Bronchial epithelial cell (primary cell): ENCODE measurements at regions not wholly inside any gene's neighbourhood (a gene's known extent, or its start where the extent isn't known, plus 50 kb on each side); places are given as distances from the start of the nearest gene placed in this dataset.

Source experiments
- DNase-seq: peaks from one replicate; pipeline ENCODE4 v3.0.0-alpha.2; 2010; ENCODE audit warnings: low read depth
- FAIRE-seq: peaks from 2 replicates; lab custom pipeline; 2011; peaks lifted over from hg19 to GRCh38; lab: Jason Lieb, UNC
- H3K27me3 ChIP-seq: 2 replicates; pipeline ENCODE4 v1.5.1; 2011; ENCODE audit warnings: low read length; ENCODE audit not compliant: control insufficient read depth, insufficient read depth
- H3K36me3 ChIP-seq: 2 replicates; pipeline ENCODE4 v1.5.1; 2011; ENCODE audit warnings: low read length; ENCODE audit not compliant: control insufficient read depth, insufficient read depth
- H3K4me3 ChIP-seq: 2 replicates; pipeline ENCODE4 v1.5.1; 2011; ENCODE audit warnings: mild to moderate bottlenecking, low read depth, low read length, control low read depth
- TF ChIP-seq, protein P1 (sequence below): IDR thresholded peaks from 2 replicates; pipeline ENCODE4 v1.5.1; 2011; ENCODE audit warnings: mild to moderate bottlenecking, moderate library complexity, low read length, control low read depth, inconsistent platforms; ENCODE audit not compliant: insufficient read depth, severe bottlenecking

GRCh38 chr6:151170622-151171246 lies 69.0 kb upstream of the AKAP12 start:
- H3K27me3 ChIP-seq: no peaks in the 10 kb centered on the region
- no peak overlapping the region for H3K4me3 ChIP-seq
- H3K36me3 ChIP-seq: no peaks in the 10 kb centered on the region
- TF ChIP-seq, protein P1, sequence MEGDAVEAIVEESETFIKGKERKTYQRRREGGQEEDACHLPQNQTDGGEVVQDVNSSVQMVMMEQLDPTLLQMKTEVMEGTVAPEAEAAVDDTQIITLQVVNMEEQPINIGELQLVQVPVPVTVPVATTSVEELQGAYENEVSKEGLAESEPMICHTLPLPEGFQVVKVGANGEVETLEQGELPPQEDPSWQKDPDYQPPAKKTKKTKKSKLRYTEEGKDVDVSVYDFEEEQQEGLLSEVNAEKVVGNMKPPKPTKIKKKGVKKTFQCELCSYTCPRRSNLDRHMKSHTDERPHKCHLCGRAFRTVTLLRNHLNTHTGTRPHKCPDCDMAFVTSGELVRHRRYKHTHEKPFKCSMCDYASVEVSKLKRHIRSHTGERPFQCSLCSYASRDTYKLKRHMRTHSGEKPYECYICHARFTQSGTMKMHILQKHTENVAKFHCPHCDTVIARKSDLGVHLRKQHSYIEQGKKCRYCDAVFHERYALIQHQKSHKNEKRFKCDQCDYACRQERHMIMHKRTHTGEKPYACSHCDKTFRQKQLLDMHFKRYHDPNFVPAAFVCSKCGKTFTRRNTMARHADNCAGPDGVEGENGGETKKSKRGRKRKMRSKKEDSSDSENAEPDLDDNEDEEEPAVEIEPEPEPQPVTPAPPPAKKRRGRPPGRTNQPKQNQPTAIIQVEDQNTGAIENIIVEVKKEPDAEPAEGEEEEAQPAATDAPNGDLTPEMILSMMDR: no peak
- no peak for DNase-seq
- FAIRE-seq: no peak

GRCh38 chr6:151172751-151173150 lies 67.0 kb upstream of the AKAP12 start:
- no peak overlapping the region for H3K4me3 ChIP-seq
- FAIRE-seq: no peak
- DNase-seq: no peak
- TF ChIP-seq, protein P1: no peak
- H3K36me3 ChIP-seq: no peaks in the 10 kb centered on the region
- no peaks in the 10 kb centered on the region for H3K27me3 ChIP-seq

DNA sequence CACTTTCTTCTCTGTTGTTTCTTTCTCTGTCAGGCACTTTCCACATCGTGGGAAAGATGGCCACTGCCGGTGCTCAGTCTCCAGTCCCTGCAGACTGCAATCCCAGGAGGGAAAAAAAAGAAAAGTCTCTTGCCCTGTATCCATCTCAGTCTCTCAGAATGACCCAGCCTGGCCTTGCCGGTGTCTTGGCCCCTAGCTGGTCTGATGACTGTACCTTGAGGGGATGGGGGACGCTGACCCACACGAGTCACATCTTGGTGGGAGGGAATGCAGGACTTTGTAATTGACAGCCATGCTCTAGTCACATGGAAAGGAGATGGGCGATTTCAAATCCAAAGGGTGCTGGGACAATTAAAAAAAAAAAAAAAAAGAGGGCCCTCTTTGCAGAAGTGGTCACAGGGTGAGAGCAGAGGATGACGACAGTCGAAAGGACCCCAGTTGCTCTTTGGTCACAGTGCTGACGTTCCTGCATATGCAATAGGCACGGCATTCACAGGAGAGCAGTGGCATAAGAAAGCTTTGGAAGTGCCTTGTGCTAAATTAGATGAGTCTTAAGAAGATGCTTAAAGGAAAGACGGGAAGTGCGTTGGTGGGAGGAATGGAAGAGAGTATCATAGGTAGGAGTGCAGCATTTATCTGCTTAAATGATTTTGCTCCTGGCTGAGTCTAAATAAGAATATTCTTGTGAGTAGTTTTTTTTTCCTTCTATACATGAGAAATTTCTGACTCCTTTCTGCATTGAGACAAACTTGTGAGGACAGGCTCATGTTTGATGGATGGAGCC lies 63.9 kb upstream of the AKAP12 start:
- no peaks in the 10 kb centered on the region for H3K27me3 ChIP-seq
- H3K4me3 ChIP-seq: no peak overlapping the region
- TF ChIP-seq, protein P1: no peak
- DNase-seq (no peak), FAIRE-seq (no peak)
- H3K36me3 ChIP-seq: no peaks in the 10 kb centered on the region

GRCh38 chr6:151176911-151177770 lies 62.6 kb upstream of the AKAP12 start:
- DNase-seq (no peak), FAIRE-seq (no peak)
- TF ChIP-seq, protein P1: no peak
- Histone ChIP-seq H3K36me3 (no peaks in the 10 kb centered on the region), H3K27me3 (no peaks in the 10 kb centered on the region), H3K4me3 (no peak overlapping the region)

DNA sequence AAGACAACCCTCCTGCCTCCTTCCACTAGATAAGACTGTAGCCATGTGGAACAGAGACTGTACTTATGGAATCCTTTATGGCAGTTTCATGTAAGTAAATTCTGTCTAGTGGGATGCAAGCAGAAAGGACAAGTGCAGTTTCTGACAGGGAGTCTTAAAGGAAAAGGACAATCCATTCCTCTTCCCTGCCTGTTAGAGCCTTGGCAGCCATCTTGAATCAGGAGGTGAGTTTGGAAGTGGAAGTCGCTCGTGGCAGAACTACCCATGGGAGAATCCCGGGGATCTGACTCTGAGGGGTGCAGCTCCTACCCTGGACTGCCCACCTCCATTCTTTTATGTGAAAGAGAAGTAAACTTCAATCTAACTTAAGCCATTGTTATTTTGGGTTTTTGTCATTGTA lies 61.4 kb upstream of the AKAP12 start:
- FAIRE-seq (peak; percentile 75), DNase-seq (no peak)
- no peak overlapping the region for H3K4me3 ChIP-seq
- TF ChIP-seq, protein P1: no peak
- no peaks in the 10 kb centered on the region for H3K36me3 ChIP-seq
- no peaks in the 10 kb centered on the region for H3K27me3 ChIP-seq
